ENCODE measurements at regions not wholly inside any gene's neighbourhood (a gene's known extent, or its start where the extent isn't known, plus 50 kb on each side); places are given as distances from the start of the nearest gene placed in this dataset.

DNA sequence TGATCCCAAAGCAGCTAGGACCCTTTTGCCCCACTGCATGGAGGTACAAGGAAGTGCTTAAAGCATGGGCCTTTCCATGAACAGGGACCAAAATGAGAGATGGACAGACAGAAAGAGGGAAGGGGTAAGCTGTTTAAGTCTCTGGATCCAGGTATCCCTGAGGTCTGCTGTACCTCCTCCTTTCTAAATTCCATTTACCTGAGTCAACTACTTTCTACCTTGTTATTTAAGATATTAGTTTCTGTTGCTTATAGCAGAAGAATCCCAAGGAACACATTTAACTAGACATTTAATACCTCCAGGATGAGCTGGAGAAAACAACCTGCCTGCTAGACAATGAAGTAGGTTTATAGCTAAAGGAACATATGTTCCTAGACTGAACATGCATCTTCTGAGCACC lies 157.6 kb upstream of the TMCC3 start:
- DNase-seq (no peak), ATAC-seq (no peak)
- peaks cover 18% of the 10 kb centered on the region for H3K9me3 Mint-ChIP-seq
- H3K36me3 Mint-ChIP-seq (ENCODE audit: low read depth): no peaks in the 10 kb centered on the region
- peaks cover 1% of the 10 kb centered on the region for H3K27me3 Mint-ChIP-seq
- H3K4me3 Mint-ChIP-seq: no peak overlapping the region
- POLR2A ChIA-PET: no interaction called here
- intact Hi-C loops (cut with micrococcal nuclease): no loop called here
- TF ChIP-seq, protein P1, sequence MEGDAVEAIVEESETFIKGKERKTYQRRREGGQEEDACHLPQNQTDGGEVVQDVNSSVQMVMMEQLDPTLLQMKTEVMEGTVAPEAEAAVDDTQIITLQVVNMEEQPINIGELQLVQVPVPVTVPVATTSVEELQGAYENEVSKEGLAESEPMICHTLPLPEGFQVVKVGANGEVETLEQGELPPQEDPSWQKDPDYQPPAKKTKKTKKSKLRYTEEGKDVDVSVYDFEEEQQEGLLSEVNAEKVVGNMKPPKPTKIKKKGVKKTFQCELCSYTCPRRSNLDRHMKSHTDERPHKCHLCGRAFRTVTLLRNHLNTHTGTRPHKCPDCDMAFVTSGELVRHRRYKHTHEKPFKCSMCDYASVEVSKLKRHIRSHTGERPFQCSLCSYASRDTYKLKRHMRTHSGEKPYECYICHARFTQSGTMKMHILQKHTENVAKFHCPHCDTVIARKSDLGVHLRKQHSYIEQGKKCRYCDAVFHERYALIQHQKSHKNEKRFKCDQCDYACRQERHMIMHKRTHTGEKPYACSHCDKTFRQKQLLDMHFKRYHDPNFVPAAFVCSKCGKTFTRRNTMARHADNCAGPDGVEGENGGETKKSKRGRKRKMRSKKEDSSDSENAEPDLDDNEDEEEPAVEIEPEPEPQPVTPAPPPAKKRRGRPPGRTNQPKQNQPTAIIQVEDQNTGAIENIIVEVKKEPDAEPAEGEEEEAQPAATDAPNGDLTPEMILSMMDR (IDR thresholded peaks at IDR 0.05): no peak
- H3K4me1 Mint-ChIP-seq (ENCODE audit: low read depth): no peaks in the 10 kb centered on the region
- CTCF ChIA-PET: interaction anchor here (1.0 to 1.1 kb wide), 2 partner anchors 9 to 11 kb away, joined by 3 to 4 read pairs; no protein-coding TSS in a partner anchor
- H3K27ac Mint-ChIP-seq: no peak overlapping the region

DNA sequence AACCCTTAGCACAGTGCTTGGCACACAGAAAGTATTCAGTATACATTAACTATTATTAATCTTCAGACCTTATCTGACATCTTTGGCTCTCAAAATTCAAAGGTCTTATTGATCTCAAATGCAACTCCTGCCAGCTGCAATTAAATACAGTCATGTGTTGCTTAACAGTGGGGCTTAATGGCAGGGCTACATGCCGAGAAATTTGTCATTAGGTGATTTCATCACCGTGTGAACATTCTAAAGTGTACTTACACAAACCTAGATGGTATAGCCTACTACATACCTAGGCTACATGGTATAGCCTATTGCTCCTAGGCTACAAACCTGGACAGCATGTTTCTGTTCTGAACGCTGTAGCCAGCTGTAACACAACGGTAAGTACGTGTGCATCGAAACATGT lies 156.3 kb upstream of the TMCC3 start:
- TF ChIP-seq, protein P1 (IDR thresholded peaks at IDR 0.05): no peak
- POLR2A ChIA-PET: no interaction called here
- intact Hi-C loops (cut with micrococcal nuclease): no loop called here

DNA sequence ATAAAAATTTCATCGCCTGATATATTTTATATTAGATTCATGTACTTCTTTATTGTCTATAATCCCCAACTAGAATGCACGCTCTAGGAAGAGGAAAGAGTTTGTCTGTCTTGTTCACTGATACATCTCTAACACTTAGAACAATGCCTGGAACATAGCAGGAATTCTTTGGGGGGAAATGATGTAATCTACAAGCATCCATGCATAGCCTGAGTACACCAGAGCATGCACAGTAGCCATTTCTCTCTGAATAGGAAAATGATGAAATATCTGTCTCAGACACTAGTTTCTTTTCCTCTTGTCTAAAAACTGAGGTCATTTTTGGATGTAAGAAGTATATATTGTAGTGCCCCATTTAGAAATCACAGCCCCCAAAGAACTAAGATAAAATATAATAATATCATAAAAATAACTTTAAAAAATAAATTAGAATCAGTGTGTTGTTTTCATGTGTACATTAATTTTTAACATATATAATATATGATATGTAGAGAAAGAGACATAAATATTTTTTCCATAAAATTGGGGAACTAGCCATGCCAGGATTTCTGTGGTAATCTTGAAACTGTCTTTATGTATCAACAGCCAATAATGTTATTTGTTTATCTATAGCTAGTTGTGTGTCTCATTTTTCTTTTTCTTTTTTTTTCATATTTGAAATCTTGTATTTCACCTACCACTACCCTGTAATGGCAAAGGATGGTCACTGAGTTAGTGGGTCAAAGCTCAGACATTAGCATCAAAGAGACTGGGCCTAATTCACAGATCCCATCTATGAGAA lies 155.6 kb upstream of the TMCC3 start:
- DNase-seq (no peak), ATAC-seq (no peak)
- Mint-ChIP-seq H3K27ac (no peak overlapping the region), H3K27me3 (peaks cover 1% of the 10 kb centered on the region), H3K4me1 (ENCODE audit: low read depth) (no peaks in the 10 kb centered on the region), H3K36me3 (ENCODE audit: low read depth) (no peaks in the 10 kb centered on the region), H3K9me3 (peaks cover 6% of the 10 kb centered on the region), H3K4me3 (no peak overlapping the region)
- intact Hi-C loops (cut with micrococcal nuclease): no loop called here
- ChIA-PET POLR2A (no interaction called here), CTCF (no interaction called here)
- TF ChIP-seq, protein P1 (IDR thresholded peaks at IDR 0.05): no peak

More for the DNA sequence above, 156.3 kb upstream of the TMCC3 start:
- H3K9me3 Mint-ChIP-seq: peaks cover 11% of the 10 kb centered on the region
- ATAC-seq (no peak), DNase-seq (no peak)
- CTCF ChIA-PET: no interaction called here
- no peaks in the 10 kb centered on the region for H3K4me1 Mint-ChIP-seq (ENCODE audit: low read depth)
- H3K27me3 Mint-ChIP-seq: peaks cover 1% of the 10 kb centered on the region
- H3K4me3 Mint-ChIP-seq: no peak overlapping the region
- no peak overlapping the region for H3K27ac Mint-ChIP-seq
- no peaks in the 10 kb centered on the region for H3K36me3 Mint-ChIP-seq (ENCODE audit: low read depth)

DNA sequence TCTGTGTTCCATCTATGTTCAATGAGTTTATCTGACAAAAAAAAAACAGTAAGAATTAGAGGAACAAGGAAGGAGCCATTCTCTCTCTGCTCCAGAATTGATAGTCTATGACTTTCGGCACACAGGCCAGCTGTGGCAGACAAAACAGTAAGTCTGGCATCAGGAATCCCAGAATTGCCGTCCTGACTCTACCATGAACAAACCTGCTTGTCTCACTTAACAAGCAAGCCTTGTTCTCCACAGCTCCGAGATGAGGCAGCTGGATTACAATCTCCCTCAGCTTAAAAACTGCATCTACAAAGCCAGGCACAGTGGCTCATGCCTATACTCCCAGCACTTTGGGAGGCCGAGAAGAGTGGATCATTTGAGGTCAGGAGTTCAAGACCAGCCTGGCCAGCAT lies 153.6 kb upstream of the TMCC3 start:
- Mint-ChIP-seq H3K27me3 (peaks cover under 1% of the 10 kb centered on the region), H3K9me3 (no peaks in the 10 kb centered on the region), H3K36me3 (ENCODE audit: low read depth) (no peaks in the 10 kb centered on the region), H3K27ac (no peak overlapping the region), H3K4me1 (ENCODE audit: low read depth) (no peaks in the 10 kb centered on the region), H3K4me3 (no peak overlapping the region)
- DNase-seq (no peak), ATAC-seq (no peak)
- CTCF ChIA-PET: no interaction called here
- TF ChIP-seq, protein P1 (IDR thresholded peaks at IDR 0.05): no peak
- POLR2A ChIA-PET: no interaction called here
- intact Hi-C loops (cut with micrococcal nuclease): no loop called here

DNA sequence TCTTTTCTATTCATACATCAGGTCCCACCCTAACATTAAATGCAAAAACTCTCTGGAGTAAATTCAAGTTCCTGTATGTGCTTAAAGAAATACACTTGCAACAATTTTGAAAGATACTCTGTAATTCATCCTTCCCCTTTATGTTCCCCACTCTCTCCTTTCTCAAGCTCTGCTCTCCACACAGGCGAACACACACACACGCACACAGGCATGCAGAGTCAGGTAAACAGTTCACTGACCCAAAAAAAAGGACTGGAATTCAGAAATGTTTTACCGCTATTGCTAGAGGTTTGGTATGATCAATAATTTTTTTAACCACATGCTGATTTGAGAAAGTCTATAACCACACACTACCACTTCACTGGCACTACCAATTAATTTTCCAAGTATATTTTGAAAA lies 152.4 kb upstream of the TMCC3 start:
- Mint-ChIP-seq H3K4me3 (no peak overlapping the region), H3K36me3 (ENCODE audit: low read depth) (no peaks in the 10 kb centered on the region), H3K27ac (no peak overlapping the region), H3K9me3 (no peaks in the 10 kb centered on the region), H3K4me1 (ENCODE audit: low read depth) (no peaks in the 10 kb centered on the region), H3K27me3 (no peaks in the 10 kb centered on the region)
- intact Hi-C loops (cut with micrococcal nuclease): no loop called here
- ChIA-PET CTCF (no interaction called here), POLR2A (no interaction called here)
- ATAC-seq (no peak), DNase-seq (no peak)
- TF ChIP-seq, protein P1 (IDR thresholded peaks at IDR 0.05): no peak
